Osteoblast (primary cell): ENCODE measurements at regions not wholly inside any gene's neighbourhood (a gene's known extent, or its start where the extent isn't known, plus 50 kb on each side); places are given as distances from the start of the nearest gene placed in this dataset.

ENCODE experiments used
- DNase-seq: peaks from one replicate; pipeline ENCODE4 v3.0.0; 2011; ENCODE audit warnings: low spot score, mixed read lengths; ENCODE audit not compliant: insufficient read length; ENCODE audit errors: missing footprints
- H2AFZ ChIP-seq: 2 replicates; pipeline ENCODE4 v1.6.0; 2011; ENCODE audit warnings: mild to moderate bottlenecking, low read length
- H3K27ac ChIP-seq: 2 replicates; pipeline ENCODE4 v1.5.1; 2011; ENCODE audit warnings: mild to moderate bottlenecking, low read depth, low read length, moderate library complexity
- H3K27me3 ChIP-seq: 2 replicates; pipeline ENCODE4 v1.6.0; 2012; ENCODE audit warnings: mild to moderate bottlenecking, control low read depth, inconsistent platforms, low read length, moderate library complexity; ENCODE audit not compliant: insufficient read depth
- H3K36me3 ChIP-seq: 2 replicates; pipeline ENCODE4 v1.5.1; 2011; ENCODE audit warnings: mild to moderate bottlenecking, low read length, control low read depth, moderate library complexity; ENCODE audit not compliant: insufficient read depth
- H3K4me1 ChIP-seq: 2 replicates; pipeline ENCODE4 v1.5.1; 2011; ENCODE audit warnings: mild to moderate bottlenecking, low read length, control low read depth, moderate library complexity; ENCODE audit not compliant: insufficient read depth
- H3K4me2 ChIP-seq: 2 replicates; pipeline ENCODE4 v1.6.0; 2011; ENCODE audit warnings: mild to moderate bottlenecking, low read length; ENCODE audit not compliant: insufficient read depth
- H3K4me3 ChIP-seq: fragments of 200-600 bp; sonication (generic); 3 replicates; pipeline ENCODE4 v1.5.1; 2012; ENCODE audit warnings: mild to moderate bottlenecking, low read length, inconsistent platforms; ENCODE audit not compliant: insufficient read depth
- H3K79me2 ChIP-seq: 2 replicates; pipeline ENCODE4 v1.6.0; 2012; ENCODE audit warnings: mild to moderate bottlenecking, low read length, control low read depth, inconsistent platforms; ENCODE audit not compliant: insufficient read depth
- H3K9me3 ChIP-seq: 2 replicates; pipeline ENCODE4 v1.5.1; 2011; ENCODE audit warnings: low read depth, low read length, control low read depth
- H4K20me1 ChIP-seq: 2 replicates; pipeline ENCODE4 v1.6.0; 2012; ENCODE audit warnings: mild to moderate bottlenecking, low read length, control low read depth; ENCODE audit not compliant: insufficient read depth
- CTCF ChIP-seq: IDR thresholded peaks from 2 replicates; pipeline ENCODE4 v1.5.1; 2011; ENCODE audit warnings: mild to moderate bottlenecking, low read depth, low read length, moderate library complexity; ENCODE audit errors: extremely low read depth

GRCh38 chr5:21219966-21220365 lies 1232.0 kb upstream of the CDH18 start:
- Histone ChIP-seq H3K27me3 (no peaks in the 10 kb centered on the region), H4K20me1 (no peaks in the 10 kb centered on the region), H3K36me3 (no peaks in the 10 kb centered on the region), H3K9me3 (no peaks in the 10 kb centered on the region), H3K27ac (no peak overlapping the region), H3K79me2 (no peaks in the 10 kb centered on the region), H3K4me3 (no peak overlapping the region), H3K4me1 (no peaks in the 10 kb centered on the region), H3K4me2 (no peak overlapping the region), H2AFZ (no peak overlapping the region)
- DNase-seq = no peak
- TF ChIP-seq CTCF = no peak

GRCh38 chr5:21219251-21219650 lies 1231.3 kb upstream of the CDH18 start:
- Histone ChIP-seq H3K4me1 (no peaks in the 10 kb centered on the region), H3K79me2 (no peaks in the 10 kb centered on the region), H3K27me3 (no peaks in the 10 kb centered on the region), H3K4me2 (no peak overlapping the region), H3K36me3 (no peaks in the 10 kb centered on the region), H4K20me1 (no peaks in the 10 kb centered on the region), H3K27ac (no peak overlapping the region), H3K9me3 (no peaks in the 10 kb centered on the region), H2AFZ (no peak overlapping the region), H3K4me3 (no peak overlapping the region)
- no peak for DNase-seq
- TF ChIP-seq CTCF = no peak

- H2AFZ ChIP-seq = no peak overlapping the region
- no peaks in the 10 kb centered on the region for H3K36me3 ChIP-seq
- no peak for TF ChIP-seq CTCF
- H3K9me3 ChIP-seq = no peaks in the 10 kb centered on the region
- no peaks in the 10 kb centered on the region for H3K79me2 ChIP-seq
- H3K27ac ChIP-seq = no peak overlapping the region
- no peaks in the 10 kb centered on the region for H3K27me3 ChIP-seq
- H3K4me3 ChIP-seq = no peak overlapping the region
- no peak overlapping the region for H3K4me2 ChIP-seq
- no peak for DNase-seq
- H4K20me1 ChIP-seq = no peaks in the 10 kb centered on the region
- no peaks in the 10 kb centered on the region for H3K4me1 ChIP-seq
These were observed 1224.0 kb upstream of the CDH18 start for GRCh38 chr5:21212026-21212425.

GRCh38 chr5:21209409-21209808 lies 1221.4 kb upstream of the CDH18 start:
- no peaks in the 10 kb centered on the region for H3K9me3 ChIP-seq
- DNase-seq = no peak
- no peaks in the 10 kb centered on the region for H3K79me2 ChIP-seq
- no peaks in the 10 kb centered on the region for H3K36me3 ChIP-seq
- no peaks in the 10 kb centered on the region for H4K20me1 ChIP-seq
- H3K4me1 ChIP-seq = no peaks in the 10 kb centered on the region
- no peak overlapping the region for H3K27ac ChIP-seq
- no peak for TF ChIP-seq CTCF
- H3K27me3 ChIP-seq = no peaks in the 10 kb centered on the region
- H2AFZ ChIP-seq = no peak overlapping the region
- no peak overlapping the region for H3K4me3 ChIP-seq
- H3K4me2 ChIP-seq = no peak overlapping the region
